IMR-90 (cell line): ENCODE measurements at regions not wholly inside any gene's neighbourhood (a gene's known extent, or its start where the extent isn't known, plus 50 kb on each side); places are given as distances from the start of the nearest gene placed in this dataset.

Experiments used
- ATAC-seq: fragments of 200-7000 bp; cut with Tn5 transposase; 2 replicates; pipeline ENCODE4 v1.9.1; 2020; ENCODE audit warnings: low read depth, mild to moderate bottlenecking, moderate library complexity
- BruUV-seq: library from RNA; stranded (reverse); fragments of 400-500 nt; replicated peaks from 2 replicates; lab custom pipeline; 2021; lab: Mats Ljungman, UMichigan
- CTCF ChIA-PET: fragments of 300-600 bp; formaldehyde crosslinking; extraction: SDS; loops from one replicate; lab custom pipeline; 2021; ENCODE audit warnings: antibody characterized with exemption; lab: Yijun Ruan, JAX
- POLR2A ChIA-PET: fragments of 300-600 bp; sonication (Branson Sonifier 250); formaldehyde crosslinking; loops from one replicate; lab custom pipeline; 2022; ENCODE audit warnings: antibody characterized with exemption; ENCODE audit not compliant: unreplicated experiment; lab: Charles Lee
- DNase-seq: peaks from one replicate; pipeline ENCODE4 v3.0.0; 2013
- H2AFZ ChIP-seq: replicated peaks from 2 replicates; pipeline ENCODE3; 2013; ENCODE audit warnings: low read length, mild to moderate bottlenecking; ENCODE audit not compliant: poor library complexity
- H2AK5ac ChIP-seq: 2 replicates; pipeline ENCODE4 v1.6.1; 2013; ENCODE audit warnings: low read depth, low read length, inconsistent platforms
- H2AK9ac ChIP-seq: replicated peaks from 2 replicates; pipeline ENCODE3; 2013; ENCODE audit warnings: mild to moderate bottlenecking, low read depth, low read length, moderate library complexity; ENCODE audit not compliant: poor library complexity
- H2BK120ac ChIP-seq: 2 replicates; pipeline ENCODE4 v1.6.1; 2013; ENCODE audit warnings: low read depth, low read length, inconsistent platforms
- H2BK15ac ChIP-seq: 3 replicates; pipeline ENCODE4 v1.6.1; 2013; ENCODE audit warnings: low read depth, low read length, inconsistent platforms
- H2BK20ac ChIP-seq: 2 replicates; pipeline ENCODE4 v1.6.1; 2013; ENCODE audit warnings: low read depth, mild to moderate bottlenecking, inconsistent platforms, low read length, moderate library complexity
- H2BK5ac ChIP-seq: 2 replicates; pipeline ENCODE4 v1.6.1; 2013; ENCODE audit warnings: mild to moderate bottlenecking, low read depth, low read length, inconsistent platforms; ENCODE audit not compliant: poor library complexity, severe bottlenecking
- H3K14ac ChIP-seq: replicated peaks from 2 replicates; pipeline ENCODE4 v1.6.1; 2013; ENCODE audit warnings: low read depth, low read length, inconsistent platforms
- H3K18ac ChIP-seq: 2 replicates; pipeline ENCODE4 v1.6.1; 2013; ENCODE audit warnings: low read depth, low read length, control low read depth
- H3K23ac ChIP-seq: 2 replicates; pipeline ENCODE4 v1.6.1; 2013; ENCODE audit warnings: low read depth, low read length, inconsistent platforms
- H3K27ac ChIP-seq: 2 replicates; pipeline ENCODE4 v1.5.1; 2013; ENCODE audit warnings: mild to moderate bottlenecking, control low read depth, low read length; ENCODE audit not compliant: insufficient read depth
- H3K27me3 ChIP-seq: 2 replicates; pipeline ENCODE4 v1.6.1; 2013; ENCODE audit warnings: low read length; ENCODE audit not compliant: control insufficient read depth, insufficient read depth
- H3K36me3 ChIP-seq: 2 replicates; pipeline ENCODE4 v1.6.1; 2013; ENCODE audit warnings: low read length, mixed read lengths; ENCODE audit not compliant: control insufficient read depth, insufficient read depth
- H3K4ac ChIP-seq: 2 replicates; pipeline ENCODE4 v1.6.1; 2013; ENCODE audit warnings: low read depth, low read length, inconsistent platforms
- H3K4me1 ChIP-seq: 2 replicates; pipeline ENCODE4 v1.6.1; 2013; ENCODE audit warnings: low read length, mixed read lengths; ENCODE audit not compliant: control insufficient read depth, insufficient read depth
- H3K4me2 ChIP-seq: 2 replicates; pipeline ENCODE4 v1.6.1; 2013; ENCODE audit warnings: low read depth, mild to moderate bottlenecking, control low read depth, low read length, moderate library complexity
- H3K4me3 ChIP-seq: 2 replicates; pipeline ENCODE4 v1.5.1; 2013; ENCODE audit warnings: low read depth, mild to moderate bottlenecking, control low read depth, low read length, moderate library complexity; ENCODE audit not compliant: insufficient read depth
- H3K56ac ChIP-seq: 2 replicates; pipeline ENCODE4 v1.6.1; 2013; ENCODE audit warnings: low read length, inconsistent platforms; ENCODE audit not compliant: insufficient read depth; ENCODE audit errors: extremely low read depth
- H3K79me1 ChIP-seq, 2 experiments: 2 replicates each; pipeline ENCODE4 v1.6.1; 2013; ENCODE audit warnings: low read length in 2 of 2, inconsistent platforms in 1 of 2, low read depth in 1 of 2
- H3K9ac ChIP-seq: 2 replicates; pipeline ENCODE4 v1.6.1; 2013; ENCODE audit warnings: low read depth, low read length, control low read depth
- H3K9me1 ChIP-seq: 2 replicates; pipeline ENCODE4 v1.6.1; 2013; ENCODE audit warnings: low read length, inconsistent platforms; ENCODE audit not compliant: insufficient read depth
- H3K9me3 ChIP-seq: 2 replicates; pipeline ENCODE4 v1.6.1; 2013; ENCODE audit warnings: low read length; ENCODE audit not compliant: control insufficient read depth, insufficient read depth
- H4K20me1 ChIP-seq: 2 replicates; pipeline ENCODE4 v1.6.1; 2013; ENCODE audit warnings: low read length, inconsistent platforms; ENCODE audit not compliant: insufficient read depth
- H4K5ac ChIP-seq: 2 replicates; pipeline ENCODE4 v1.6.1; 2013; ENCODE audit warnings: mild to moderate bottlenecking, low read depth, low read length, control low read depth
- H4K8ac ChIP-seq, 2 experiments: 2 replicates each; pipeline ENCODE4 v1.6.1; 2013; ENCODE audit warnings: low read depth in 2 of 2, low read length in 2 of 2, control low read depth in 1 of 2, inconsistent platforms in 1 of 2
- H4K91ac ChIP-seq: 2 replicates; pipeline ENCODE4 v1.6.1; 2013; ENCODE audit warnings: low read depth, low read length, inconsistent platforms; ENCODE audit not compliant: insufficient read depth
- SMC3 ChIP-seq: fragments of 150-350 bp; IDR thresholded peaks from 2 replicates; pipeline ENCODE4 v1.6.1; 2016; ENCODE audit warnings: low read depth, mild to moderate bottlenecking, antibody characterized with exemption, low read length, moderate library complexity
- WGBS, 2 experiments: methylation state at CpG; one replicate each; pipeline versions ENCODE4 v1.1.5 to v1.1.7; 2013; ENCODE audit warnings: missing lambda C conversion rate in 2 of 2; ENCODE audit not compliant: insufficient read length in 1 of 2; ENCODE audit errors: extremely low coverage in 2 of 2; 5-methylcytosine and 5-hydroxymethylcytosine counted together
- dilution Hi-C: fragments of 300-500 bp; cut with HindIII; formaldehyde crosslinking; loops from one replicate; pipeline ENCODE4 v1.14.3; 2018; ENCODE audit warnings: low sequenced_read_pairs; ENCODE audit not compliant: unreplicated experiment
- in situ Hi-C: fragments of 300-500 bp; cut with MboI; formaldehyde crosslinking; loops from 3 replicates; pipeline ENCODE4 v1.14.3; 2019; ENCODE audit warnings: low sequenced_read_pairs, inconsistent platforms, mixed read lengths
- intact Hi-C: fragments of 100-400 bp; cut with micrococcal nuclease; formaldehyde crosslinking; loops from 2 replicates; pipeline ENCODE4 v1.10.0; 2022

GRCh38 chr2:136538489-136538888 is 226.9 kb upstream of the THSD7B start:
- Histone ChIP-seq H4K91ac (no peak overlapping the region), H2BK20ac (no peak overlapping the region), H3K9me1 (no peaks in the 10 kb centered on the region), H2AK9ac (no peak overlapping the region), H2BK15ac (no peak overlapping the region), H4K20me1 (no peaks in the 10 kb centered on the region), H3K9me3 (peaks cover 27% of the 10 kb centered on the region), H4K5ac (no peak overlapping the region), H3K18ac (no peak overlapping the region), H4K8ac (no peak overlapping the region), H3K79me1 (no peaks in the 10 kb centered on the region), H3K4me2 (no peak overlapping the region), H3K4me3 (no peak overlapping the region), H3K27me3 (no peaks in the 10 kb centered on the region), H2AK5ac (no peak overlapping the region), H3K4ac (no peak overlapping the region), H2AFZ (no peak overlapping the region), H3K56ac (no peak overlapping the region), H3K4me1 (no peaks in the 10 kb centered on the region), H3K23ac (no peak overlapping the region), H3K9ac (no peak overlapping the region), H2BK120ac (no peak overlapping the region), H2BK5ac (no peak overlapping the region), H3K36me3 (no peaks in the 10 kb centered on the region), H3K14ac (no peak overlapping the region), H3K27ac (no peak overlapping the region)
- DNase-seq (no peak), ATAC-seq (no peak)
- BruUV-seq: no TSS peak
- in situ Hi-C loops (no loop called here), intact Hi-C loops (no loop called here), dilution Hi-C loops (no loop called here)
- ChIA-PET POLR2A (no interaction called here), CTCF (no interaction called here)
- no peak for TF ChIP-seq SMC3
- 0% methylated on average over 3 of the region's 4 CpGs; no CpG with 5 or more reads in 1 of the 2 experiments for WGBS, 2 experiments
